Stimulated activated effector memory CD8-positive, alpha-beta T cell treated with anti-CD3 and anti-CD28 coated beads, Interleukin-12 subunit alpha, Interleukin-12 subunit beta, amount 100 ng/mL, for 72 hours (primary cell): ENCODE measurements at regions not wholly inside any gene's neighbourhood (a gene's known extent, or its start where the extent isn't known, plus 50 kb on each side); places are given as distances from the start of the nearest gene placed in this dataset.

Experiments
- ATAC-seq: fragments of 150-1000 bp; cut with Tn5 transposase; 2 replicates; pipeline ENCODE4 v1.10.0; 2021
- DNase-seq, 2 donors: peaks; one replicate each; pipeline ENCODE4 v3.0.0; 2021 to 2022; ENCODE audit warnings: low spot score in 2 of 2
- H3K27ac Mint-ChIP-seq: one replicate; pipeline ENCODE4 v1.8.0; 2022; ENCODE audit warnings: mild to moderate bottlenecking, mixed read lengths
- H3K36me3 Mint-ChIP-seq: one replicate; pipeline ENCODE4 v1.8.0; 2022; ENCODE audit warnings: mild to moderate bottlenecking, mixed read lengths
- H3K4me1 Mint-ChIP-seq: one replicate; pipeline ENCODE4 v1.8.0; 2022; ENCODE audit warnings: mixed read lengths
- H3K4me3 Mint-ChIP-seq: one replicate; pipeline ENCODE4 v1.8.0; 2022; ENCODE audit warnings: mild to moderate bottlenecking, mixed read lengths
- H3K9me3 Mint-ChIP-seq: one replicate; pipeline ENCODE4 v1.8.0; 2022; ENCODE audit warnings: mixed read lengths

- Mint-ChIP-seq H3K4me1 (peaks cover 12% of the 10 kb centered on the region), H3K4me3 (no peak overlapping the region), H3K36me3 (no peaks in the 10 kb centered on the region), H3K27ac (peak overlapping the region; percentile 77), H3K9me3 (no peaks in the 10 kb centered on the region)
- DNase-seq (no peak), ATAC-seq (no peak)
Measured at GRCh38 chr9:89554307-89555035, 50.3 kb upstream of the GADD45G start.

- ATAC-seq: no peak
- Mint-ChIP-seq H3K36me3 (no peaks in the 10 kb centered on the region), H3K4me3 (no peak overlapping the region), H3K27ac (peak overlapping the region; percentile 7), H3K4me1 (peaks cover 17% of the 10 kb centered on the region), H3K9me3 (no peaks in the 10 kb centered on the region)
- DNase-seq: no peak
Measured at GRCh38 chr9:89553451-89554010, 51.3 kb upstream of the GADD45G start.

GRCh38 chr9:89550346-89550927 lies 52.5 kb upstream of the SEMA4D start:
- Mint-ChIP-seq H3K27ac (no peak overlapping the region), H3K4me3 (no peak overlapping the region), H3K36me3 (no peaks in the 10 kb centered on the region), H3K9me3 (peaks cover 11% of the 10 kb centered on the region), H3K4me1 (peaks cover 10% of the 10 kb centered on the region)
- ATAC-seq (no peak), DNase-seq (no peak)

GRCh38 chr9:89549031-89549644 lies 51.2 kb upstream of the SEMA4D start:
- peak; percentile 80 to 91 for DNase-seq
- ATAC-seq: peak; percentile 99
- no peak overlapping the region for H3K4me3 Mint-ChIP-seq
- no peak overlapping the region for H3K27ac Mint-ChIP-seq
- peaks cover 16% of the 10 kb centered on the region for H3K9me3 Mint-ChIP-seq
- peaks cover 12% of the 10 kb centered on the region for H3K4me1 Mint-ChIP-seq
- no peaks in the 10 kb centered on the region for H3K36me3 Mint-ChIP-seq

GRCh38 chr9:89548071-89548638 lies 50.2 kb upstream of the SEMA4D start:
- no peak for ATAC-seq

More at GRCh38 chr9:89548071-89548638, 50.2 kb upstream of the SEMA4D start:
- no peak overlapping the region for H3K4me3 Mint-ChIP-seq
- DNase-seq: no peak
- peaks cover 16% of the 10 kb centered on the region for H3K4me1 Mint-ChIP-seq
- peak overlapping the region; percentile 29 for H3K27ac Mint-ChIP-seq
- peaks cover 16% of the 10 kb centered on the region for H3K9me3 Mint-ChIP-seq
- no peaks in the 10 kb centered on the region for H3K36me3 Mint-ChIP-seq
